ENCODE measurements at regions not wholly inside any gene's neighbourhood (a gene's known extent, or its start where the extent isn't known, plus 50 kb on each side); places are given as distances from the start of the nearest gene placed in this dataset.
"Not testable (repeated sequence)": the region's sequence is repeated elsewhere in the genome, so short reads cannot be mapped to it uniquely, and the experiment has no call there.

- peaks cover 12% of the 10 kb centered on the region for H3K27me3 ChIP-seq (ENCODE audit: control insufficient read depth, insufficient read depth, low read length)
- H3K27ac ChIP-seq (ENCODE audit: low read length) = no peak overlapping the region
- POLR2A ChIA-PET = no interaction called here
- no peaks in the 10 kb centered on the region for H3K9me3 ChIP-seq (ENCODE audit: control insufficient read depth, insufficient read depth, low read depth, low read length)
- H3K4me3 ChIP-seq (ENCODE audit: low read depth in 2 of 2, low read length in 2 of 2) = no peak overlapping the region
- intact Hi-C loops (cut with micrococcal nuclease; ENCODE audit: unreplicated experiment) (loop anchor here (10.0 kb wide), 1 partner anchor 281 kb away; no protein-coding TSS in a partner anchor), in situ Hi-C loops (cut with HindIII; ENCODE audit: low pct_unique_long_range_greater_than_20kb, low sequenced_read_pairs) (no loop called here)
- TF ChIP-seq, protein P1, sequence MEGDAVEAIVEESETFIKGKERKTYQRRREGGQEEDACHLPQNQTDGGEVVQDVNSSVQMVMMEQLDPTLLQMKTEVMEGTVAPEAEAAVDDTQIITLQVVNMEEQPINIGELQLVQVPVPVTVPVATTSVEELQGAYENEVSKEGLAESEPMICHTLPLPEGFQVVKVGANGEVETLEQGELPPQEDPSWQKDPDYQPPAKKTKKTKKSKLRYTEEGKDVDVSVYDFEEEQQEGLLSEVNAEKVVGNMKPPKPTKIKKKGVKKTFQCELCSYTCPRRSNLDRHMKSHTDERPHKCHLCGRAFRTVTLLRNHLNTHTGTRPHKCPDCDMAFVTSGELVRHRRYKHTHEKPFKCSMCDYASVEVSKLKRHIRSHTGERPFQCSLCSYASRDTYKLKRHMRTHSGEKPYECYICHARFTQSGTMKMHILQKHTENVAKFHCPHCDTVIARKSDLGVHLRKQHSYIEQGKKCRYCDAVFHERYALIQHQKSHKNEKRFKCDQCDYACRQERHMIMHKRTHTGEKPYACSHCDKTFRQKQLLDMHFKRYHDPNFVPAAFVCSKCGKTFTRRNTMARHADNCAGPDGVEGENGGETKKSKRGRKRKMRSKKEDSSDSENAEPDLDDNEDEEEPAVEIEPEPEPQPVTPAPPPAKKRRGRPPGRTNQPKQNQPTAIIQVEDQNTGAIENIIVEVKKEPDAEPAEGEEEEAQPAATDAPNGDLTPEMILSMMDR (IDR thresholded peaks at IDR 0.05) = no peak
- TF ChIP-seq SIN3A (IDR thresholded peaks at IDR 0.05; ENCODE audit: borderline replicate concordance, insufficient read depth, low read depth, low read length) (no peak), REST (IDR thresholded peaks at IDR 0.05; ENCODE audit: insufficient read depth in 1 of 2, low read depth in 2 of 2, low read length in 1 of 2) (no peak), POLR2AphosphoS5 (IDR thresholded peaks at IDR 0.05; ENCODE audit: low read depth, low read length) (no peak), TCF7L2 (IDR thresholded peaks at IDR 0.05; ENCODE audit: low read depth, low read length) (no peak)
- peaks cover 4% of the 10 kb centered on the region; the same call in 1 of the 2 replicates for H3K4me1 ChIP-seq (ENCODE audit: control insufficient read depth, insufficient read depth, low read length)
- H3K36me3 ChIP-seq (ENCODE audit: control insufficient read depth, insufficient read depth, low read length) = no peaks in the 10 kb centered on the region
- CTCF ChIA-PET = interaction anchor here (0.7 kb wide), 1 partner anchor 557 kb away, joined by 3 read pairs; no protein-coding TSS in a partner anchor
- BruUV-seq (replicated peaks) = no TSS peak
- no peak for DNase-seq (ENCODE audit: low read depth, low spot score)
- no peak for ATAC-seq
Observed at GRCh38 chr11:45374130-45374529, 88.0 kb upstream of the SYT13 start.

DNA sequence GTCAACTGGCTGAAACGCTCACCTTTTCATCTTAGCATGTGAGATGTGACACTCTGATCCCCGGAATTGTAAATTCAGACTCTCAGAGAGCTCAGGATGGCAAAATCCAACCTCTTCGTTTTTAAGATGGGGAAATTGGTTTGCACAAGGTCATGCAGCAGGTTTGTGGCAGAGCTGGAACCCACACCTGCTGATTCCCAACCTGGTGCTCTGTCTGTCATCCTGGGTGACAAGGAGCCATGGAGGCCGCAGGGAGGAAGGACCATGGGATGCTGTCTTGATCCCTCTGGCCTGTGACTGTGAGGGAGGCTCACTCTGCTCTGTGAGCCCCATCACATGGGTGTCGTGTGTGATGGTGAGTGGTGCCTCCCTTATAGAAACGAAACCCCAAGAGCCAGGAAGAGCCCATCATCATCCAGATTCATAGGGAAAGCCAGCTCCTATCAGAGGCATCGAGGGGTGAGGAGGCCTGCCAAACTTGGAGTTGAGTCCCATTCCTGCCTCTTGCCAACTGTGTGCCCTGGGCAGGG is 87.4 kb upstream of the SYT13 start:
- Histone ChIP-seq H3K36me3 (ENCODE audit: control insufficient read depth, insufficient read depth, low read length) (no peaks in the 10 kb centered on the region), H3K27ac (ENCODE audit: low read length) (no peak overlapping the region), H3K4me3 (ENCODE audit: low read depth in 2 of 2, low read length in 2 of 2) (no peak overlapping the region), H3K27me3 (ENCODE audit: control insufficient read depth, insufficient read depth, low read length) (peaks cover 12% of the 10 kb centered on the region), H3K4me1 (ENCODE audit: control insufficient read depth, insufficient read depth, low read length) (peaks cover 4% of the 10 kb centered on the region; the same call in 1 of the 2 replicates), H3K9me3 (ENCODE audit: control insufficient read depth, insufficient read depth, low read depth, low read length) (no peaks in the 10 kb centered on the region)
- TF ChIP-seq POLR2AphosphoS5 (IDR thresholded peaks at IDR 0.05; ENCODE audit: low read depth, low read length) = no peak
- TF ChIP-seq, protein P1 (IDR thresholded peaks at IDR 0.05) = no peak
- no peak for TF ChIP-seq TCF7L2 (IDR thresholded peaks at IDR 0.05; ENCODE audit: low read depth, low read length)
- TF ChIP-seq REST (IDR thresholded peaks at IDR 0.05; ENCODE audit: insufficient read depth in 1 of 2, low read depth in 2 of 2, low read length in 1 of 2) = no peak
- no peak for TF ChIP-seq SIN3A (IDR thresholded peaks at IDR 0.05; ENCODE audit: borderline replicate concordance, insufficient read depth, low read depth, low read length)
- POLR2A ChIA-PET = no interaction called here
- CTCF ChIA-PET = no interaction called here
- ATAC-seq (no peak), DNase-seq (ENCODE audit: low read depth, low spot score) (no peak)
- intact Hi-C loops (cut with micrococcal nuclease; ENCODE audit: unreplicated experiment) (loop anchor here (10.0 kb wide), 1 partner anchor 281 kb away; no protein-coding TSS in a partner anchor), in situ Hi-C loops (cut with HindIII; ENCODE audit: low pct_unique_long_range_greater_than_20kb, low sequenced_read_pairs) (no loop called here)
- no TSS peak for BruUV-seq (replicated peaks)

DNA sequence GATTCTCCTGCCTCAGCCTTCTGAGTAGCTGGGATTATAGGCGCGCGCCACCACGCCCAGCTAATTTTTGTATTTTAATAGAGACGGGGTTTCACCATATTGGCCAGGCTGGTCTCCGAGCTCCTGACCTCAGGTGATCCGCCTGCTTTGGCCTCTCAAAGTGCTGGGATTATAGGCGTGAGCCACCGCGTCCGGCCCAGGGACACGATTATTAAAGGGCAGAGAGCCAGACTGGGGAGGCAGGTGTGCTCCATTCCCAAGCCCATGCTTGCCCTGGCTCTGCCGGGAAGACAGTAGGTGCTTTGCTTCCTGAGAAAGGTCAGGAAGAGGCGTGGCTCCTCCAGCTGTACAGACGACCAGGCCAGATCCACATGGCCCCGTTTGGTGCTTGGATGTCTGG is 86.3 kb upstream of the SYT13 start:
- H3K36me3 ChIP-seq (ENCODE audit: control insufficient read depth, insufficient read depth, low read length); POLR2A ChIA-PET; in situ Hi-C loops (cut with HindIII; ENCODE audit: low pct_unique_long_range_greater_than_20kb, low sequenced_read_pairs); DNase-seq (ENCODE audit: low read depth, low spot score); H3K27ac ChIP-seq (ENCODE audit: low read length); ATAC-seq; H3K4me1 ChIP-seq (ENCODE audit: control insufficient read depth, insufficient read depth, low read length); BruUV-seq (replicated peaks); H3K4me3 ChIP-seq (ENCODE audit: low read depth in 2 of 2, low read length in 2 of 2); H3K9me3 ChIP-seq (ENCODE audit: control insufficient read depth, insufficient read depth, low read depth, low read length): not testable (repeated sequence)
- intact Hi-C loops (cut with micrococcal nuclease; ENCODE audit: unreplicated experiment) = loop anchor here (10.0 kb wide), 1 partner anchor 282 kb away; no protein-coding TSS in a partner anchor
- CTCF ChIA-PET = interaction anchor here (0.6 to 2.7 kb wide), 2 partner anchors 289 to 399 kb away, joined by 6 to 27 read pairs; no protein-coding TSS in a partner anchor
- peaks cover 16% of the 10 kb centered on the region for H3K27me3 ChIP-seq (ENCODE audit: control insufficient read depth, insufficient read depth, low read length)

Data from Panc1 (cell line).